Natural killer cell (primary cell): ENCODE measurements at regions not wholly inside any gene's neighbourhood (a gene's known extent, or its start where the extent isn't known, plus 50 kb on each side); places are given as distances from the start of the nearest gene placed in this dataset.

ENCODE experiments used
- ATAC-seq, 3 donors: fragments of 150-1000 bp in 2 of 3; fragments of 200-7000 bp in 1 of 3; cut with Tn5 transposase; 1 replicate in 1 of 3; 2 replicates in 2 of 3; pipeline ENCODE4 v1.10.0; 2021; ENCODE audit warnings: mild to moderate bottlenecking in 2 of 3, moderate library complexity in 2 of 3
- DNase-seq, 2 donors: peaks; one replicate each; pipeline versions ENCODE4 v3.0.0 to v3.0.0-alpha.2; 2013 to 2021; ENCODE audit warnings: mixed read lengths in 1 of 2
- H3K27ac ChIP-seq: one replicate; pipeline ENCODE4 v1.5.1; 2013; ENCODE audit warnings: mild to moderate bottlenecking, low read length
- H3K27me3 ChIP-seq: one replicate; pipeline ENCODE4 v1.6.1; 2013; ENCODE audit warnings: low read length; ENCODE audit not compliant: control insufficient read depth, insufficient read depth
- H3K36me3 ChIP-seq: one replicate; pipeline ENCODE4 v1.6.1; 2013; ENCODE audit warnings: low read length; ENCODE audit not compliant: control insufficient read depth, insufficient read depth
- H3K4me1 ChIP-seq: one replicate; pipeline ENCODE4 v1.6.1; 2013; ENCODE audit warnings: low read length; ENCODE audit not compliant: control insufficient read depth, insufficient read depth
- H3K4me3 ChIP-seq: one replicate; pipeline ENCODE4 v1.5.1; 2013; ENCODE audit warnings: low read length
- H3K9me3 ChIP-seq: one replicate; pipeline ENCODE4 v1.6.1; 2013; ENCODE audit warnings: low read length; ENCODE audit not compliant: control insufficient read depth, insufficient read depth
- H3K27ac Mint-ChIP-seq, 2 donors: one replicate each; pipeline ENCODE4 v1.8.0; 2022; ENCODE audit warnings: mild to moderate bottlenecking in 2 of 2, mixed read lengths in 2 of 2, moderate library complexity in 1 of 2
- H3K27me3 Mint-ChIP-seq, 2 donors: one replicate each; pipeline ENCODE4 v1.8.0; 2022; ENCODE audit warnings: low read depth in 2 of 2, mixed read lengths in 2 of 2
- H3K36me3 Mint-ChIP-seq: one replicate; pipeline ENCODE4 v1.8.0; 2022; ENCODE audit warnings: mixed read lengths
- H3K4me1 Mint-ChIP-seq, 2 donors: one replicate each; pipeline ENCODE4 v1.8.0; 2022; ENCODE audit warnings: mixed read lengths in 2 of 2
- H3K4me3 Mint-ChIP-seq: one replicate; pipeline ENCODE4 v1.8.0; 2022; ENCODE audit warnings: mild to moderate bottlenecking, moderate library complexity, mixed read lengths
- H3K9me3 Mint-ChIP-seq, 2 donors: one replicate each; pipeline ENCODE4 v1.8.0; 2022; ENCODE audit warnings: mixed read lengths in 2 of 2
- WGBS: methylation state at CpG from one replicate; pipeline ENCODE4 v1.1.7; 2013; ENCODE audit warnings: missing lambda C conversion rate; ENCODE audit not compliant: insufficient coverage; 5-methylcytosine and 5-hydroxymethylcytosine counted together
- intact Hi-C: fragments of 100-400 bp; cut with micrococcal nuclease; formaldehyde crosslinking; loops from one replicate; pipeline ENCODE4 v1.14.2; 2022
- TF ChIP-seq, protein P1 (sequence below): fragments of 200-600 bp; IDR thresholded peaks from one replicate; pipeline ENCODE4 v1.8.0; 2022; ENCODE audit warnings: antibody characterized with exemption

DNA sequence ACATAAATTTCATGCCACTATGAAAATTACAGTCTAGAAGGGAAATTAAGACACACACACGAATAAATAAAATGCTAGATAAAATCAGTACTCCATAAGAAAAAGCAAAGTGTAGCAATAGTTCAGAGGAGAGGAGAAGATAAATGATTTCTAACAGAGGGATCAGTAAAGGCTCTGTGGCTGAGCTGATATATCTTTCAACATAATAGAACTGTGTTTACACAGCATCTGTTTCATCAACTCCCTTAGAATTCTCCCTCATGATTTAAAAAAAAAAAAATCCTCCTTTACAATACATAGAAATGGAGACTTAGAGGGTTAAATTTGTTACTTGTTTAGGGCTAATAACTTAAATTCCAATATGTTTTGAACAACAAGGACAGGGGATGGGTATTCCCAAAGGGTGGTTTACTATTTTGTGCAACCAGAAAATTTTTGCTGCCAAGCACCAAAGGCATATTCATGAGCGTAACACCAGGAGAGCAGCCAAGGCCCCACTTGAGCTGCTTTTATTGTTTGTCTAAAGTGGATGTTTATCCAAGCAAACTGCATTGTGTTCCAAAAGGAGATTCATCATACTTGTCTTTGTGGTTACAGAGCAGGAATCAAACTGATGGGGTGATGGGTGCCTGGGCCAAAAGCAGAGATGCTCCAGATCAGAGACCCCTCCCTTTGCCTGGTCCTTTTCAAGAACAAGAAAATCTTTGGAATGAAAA is 162.7 kb downstream of the BMP4 start:
- H3K4me3 ChIP-seq, result no peak overlapping the region
- no peaks in the 10 kb centered on the region for H3K4me1 ChIP-seq
- Mint-ChIP-seq H3K27me3 (no peaks in the 10 kb centered on the region), H3K27ac (no peak overlapping the region), H3K9me3 (no peaks in the 10 kb centered on the region), H3K4me3 (no peak overlapping the region), H3K4me1 (no peaks in the 10 kb centered on the region), H3K36me3 (no peaks in the 10 kb centered on the region)
- intact Hi-C loops, result no loop called here
- TF ChIP-seq, protein P1, sequence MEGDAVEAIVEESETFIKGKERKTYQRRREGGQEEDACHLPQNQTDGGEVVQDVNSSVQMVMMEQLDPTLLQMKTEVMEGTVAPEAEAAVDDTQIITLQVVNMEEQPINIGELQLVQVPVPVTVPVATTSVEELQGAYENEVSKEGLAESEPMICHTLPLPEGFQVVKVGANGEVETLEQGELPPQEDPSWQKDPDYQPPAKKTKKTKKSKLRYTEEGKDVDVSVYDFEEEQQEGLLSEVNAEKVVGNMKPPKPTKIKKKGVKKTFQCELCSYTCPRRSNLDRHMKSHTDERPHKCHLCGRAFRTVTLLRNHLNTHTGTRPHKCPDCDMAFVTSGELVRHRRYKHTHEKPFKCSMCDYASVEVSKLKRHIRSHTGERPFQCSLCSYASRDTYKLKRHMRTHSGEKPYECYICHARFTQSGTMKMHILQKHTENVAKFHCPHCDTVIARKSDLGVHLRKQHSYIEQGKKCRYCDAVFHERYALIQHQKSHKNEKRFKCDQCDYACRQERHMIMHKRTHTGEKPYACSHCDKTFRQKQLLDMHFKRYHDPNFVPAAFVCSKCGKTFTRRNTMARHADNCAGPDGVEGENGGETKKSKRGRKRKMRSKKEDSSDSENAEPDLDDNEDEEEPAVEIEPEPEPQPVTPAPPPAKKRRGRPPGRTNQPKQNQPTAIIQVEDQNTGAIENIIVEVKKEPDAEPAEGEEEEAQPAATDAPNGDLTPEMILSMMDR, result no peak
- no peak for DNase-seq
- H3K9me3 ChIP-seq, result no peaks in the 10 kb centered on the region
- no peaks in the 10 kb centered on the region for H3K27me3 ChIP-seq
- WGBS, result 100% methylated on average over 1 of the region's 2 CpGs
- H3K27ac ChIP-seq, result no peak overlapping the region
- H3K36me3 ChIP-seq, result no peaks in the 10 kb centered on the region
- ATAC-seq, result no peak

DNA sequence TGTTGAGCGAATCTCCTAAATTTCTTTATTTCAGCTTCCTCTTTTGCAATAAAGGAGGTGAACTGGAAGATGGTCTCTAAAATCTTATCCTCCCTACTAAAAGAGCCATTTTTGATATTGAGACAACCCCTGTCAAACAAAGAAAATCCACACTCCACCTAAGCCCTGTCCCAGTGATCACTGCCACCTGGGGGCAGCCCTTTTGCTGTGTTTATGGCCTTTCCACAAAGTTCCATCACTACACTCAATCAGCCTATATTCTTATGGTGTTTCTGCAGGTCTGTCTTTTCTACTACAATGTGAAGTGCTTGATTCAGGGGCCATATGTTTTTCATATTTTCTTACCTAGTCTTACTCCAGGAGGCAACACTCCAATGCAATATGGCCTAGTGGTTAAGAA is 163.7 kb downstream of the BMP4 start:
- Histone ChIP-seq H3K9me3 (no peaks in the 10 kb centered on the region), H3K36me3 (no peaks in the 10 kb centered on the region), H3K27me3 (no peaks in the 10 kb centered on the region), H3K4me1 (no peaks in the 10 kb centered on the region), H3K4me3 (no peak overlapping the region), H3K27ac (no peak overlapping the region)
- H3K9me3 Mint-ChIP-seq, result no peaks in the 10 kb centered on the region
- no peaks in the 10 kb centered on the region for H3K36me3 Mint-ChIP-seq
- no peak overlapping the region for H3K4me3 Mint-ChIP-seq
- DNase-seq (no peak), ATAC-seq (no peak)
- intact Hi-C loops, result no loop called here
- WGBS, result no CpG with 5 or more reads among the region's 1 CpG
- TF ChIP-seq, protein P1, result no peak
- H3K4me1 Mint-ChIP-seq, result no peaks in the 10 kb centered on the region
- no peak overlapping the region for H3K27ac Mint-ChIP-seq
- no peaks in the 10 kb centered on the region for H3K27me3 Mint-ChIP-seq

DNA sequence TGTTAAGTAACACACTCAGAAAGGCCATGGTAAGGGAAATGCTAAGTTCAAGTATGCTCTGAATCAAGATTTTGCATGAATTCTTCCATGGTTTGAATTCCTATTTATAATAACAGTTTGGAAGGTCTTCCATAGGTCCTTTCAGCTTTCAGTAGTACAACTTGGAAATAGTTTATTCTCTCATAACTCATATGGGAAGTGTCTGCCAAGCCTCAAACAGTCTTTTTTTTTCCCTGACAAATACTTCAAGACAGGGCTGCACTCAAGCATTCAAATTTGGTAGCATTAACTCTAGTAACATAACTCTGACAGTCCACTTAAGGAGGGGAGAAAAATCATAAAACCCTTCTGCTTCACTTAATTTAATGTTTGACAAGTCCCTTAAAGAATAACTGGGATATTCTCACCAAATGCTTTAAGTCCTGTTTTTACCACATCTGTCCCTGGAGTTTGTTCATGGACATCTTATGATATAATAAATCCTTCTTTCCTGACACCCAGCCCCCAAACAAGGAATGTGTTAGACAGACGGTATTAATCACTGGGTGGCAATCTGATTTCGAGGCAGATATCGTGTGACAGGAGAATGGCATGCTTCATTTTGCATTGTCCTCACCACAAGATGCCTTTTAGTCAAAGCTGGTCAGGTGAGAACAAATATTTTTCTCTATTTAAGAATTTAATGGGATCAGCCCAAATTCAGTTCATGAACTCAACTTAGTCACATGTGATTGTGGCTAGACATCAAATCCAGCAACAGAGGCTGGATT is 165.7 kb downstream of the BMP4 start:
- Mint-ChIP-seq H3K36me3 (no peaks in the 10 kb centered on the region), H3K4me3 (no peak overlapping the region), H3K27ac (no peak overlapping the region), H3K4me1 (no peaks in the 10 kb centered on the region), H3K27me3 (no peaks in the 10 kb centered on the region), H3K9me3 (no peaks in the 10 kb centered on the region)
- Histone ChIP-seq H3K36me3 (no peaks in the 10 kb centered on the region), H3K9me3 (no peaks in the 10 kb centered on the region), H3K4me1 (no peaks in the 10 kb centered on the region), H3K27me3 (no peaks in the 10 kb centered on the region), H3K4me3 (no peak overlapping the region), H3K27ac (no peak overlapping the region)
- no peak for ATAC-seq
- no peak for DNase-seq
- WGBS, result 50% methylated on average over 3 of the region's 3 CpGs
- intact Hi-C loops, result no loop called here
- TF ChIP-seq, protein P1, result no peak
